AG04449 (cell line): ENCODE measurements at regions not wholly inside any gene's neighbourhood (a gene's known extent, or its start where the extent isn't known, plus 50 kb on each side); places are given as distances from the start of the nearest gene placed in this dataset.

Source experiments
- CTCF ChIA-PET: fragments of 350-600 bp; formaldehyde crosslinking; extraction: SDS; loops from one replicate; lab custom pipeline; 2021; ENCODE audit warnings: antibody characterized with exemption; lab: Yijun Ruan, JAX
- POLR2A ChIA-PET: fragments of 400-600, 350-600 bp; formaldehyde crosslinking; extraction: SDS; loops from one replicate; lab custom pipeline; 2020; ENCODE audit warnings: antibody characterized with exemption, inconsistent platforms; lab: Yijun Ruan, JAX
- DNase-seq: peaks from one replicate; pipeline ENCODE4 v3.0.0-alpha.2; 2010; ENCODE audit warnings: low read depth, low spot score
- H3K4me3 ChIP-seq: 2 replicates; pipeline ENCODE4 v1.5.1; 2011; ENCODE audit warnings: low read depth, mild to moderate bottlenecking, control low read depth, low read length
- TF ChIP-seq, protein P1 (sequence below): IDR thresholded peaks from one replicate; pipeline ENCODE4 v1.5.1; 2011; ENCODE audit warnings: mild to moderate bottlenecking, moderate library complexity, low read length, control low read depth, inconsistent platforms; ENCODE audit not compliant: insufficient read depth; ENCODE audit errors: missing control alignments

DNA sequence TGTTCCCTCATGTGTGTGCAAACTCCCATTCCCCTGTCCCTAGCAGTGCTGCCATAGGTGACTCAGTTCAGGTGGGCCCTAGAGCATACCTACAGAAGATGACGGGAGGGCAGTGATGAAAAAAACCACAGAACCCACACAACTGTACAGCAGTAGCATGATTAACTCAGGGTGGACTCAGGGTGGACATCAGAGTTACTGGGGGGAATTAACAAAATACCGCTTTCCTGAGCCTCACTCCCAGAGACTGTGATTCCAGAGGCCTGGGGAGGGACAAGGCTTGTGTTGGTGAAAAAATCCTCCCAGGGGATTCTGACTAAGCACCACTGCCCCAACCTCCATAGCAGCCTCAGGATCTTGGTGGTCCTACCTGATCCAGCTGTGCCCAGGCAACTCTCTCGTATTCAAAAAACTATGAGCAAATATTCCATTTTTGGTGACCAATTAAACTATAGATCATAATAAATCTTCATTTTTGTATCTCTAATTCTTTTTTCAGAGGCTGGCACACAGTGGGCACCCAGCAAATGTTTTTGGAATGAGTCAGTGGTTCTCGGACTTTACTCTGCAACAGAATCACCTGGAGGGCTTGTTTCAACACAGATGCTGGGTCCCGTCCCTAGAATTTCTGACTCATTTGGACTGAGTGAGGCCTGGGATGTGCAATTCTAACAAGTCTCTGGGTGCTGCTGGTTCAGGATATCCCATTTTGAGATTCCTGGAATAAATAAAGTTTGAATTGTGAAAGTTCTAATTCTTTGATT, 84.1 kb upstream of the NABP1 start:
- H3K4me3 ChIP-seq = no peak overlapping the region
- ChIA-PET POLR2A (no interaction called here), CTCF (no interaction called here)
- no peak for DNase-seq
- TF ChIP-seq, protein P1, sequence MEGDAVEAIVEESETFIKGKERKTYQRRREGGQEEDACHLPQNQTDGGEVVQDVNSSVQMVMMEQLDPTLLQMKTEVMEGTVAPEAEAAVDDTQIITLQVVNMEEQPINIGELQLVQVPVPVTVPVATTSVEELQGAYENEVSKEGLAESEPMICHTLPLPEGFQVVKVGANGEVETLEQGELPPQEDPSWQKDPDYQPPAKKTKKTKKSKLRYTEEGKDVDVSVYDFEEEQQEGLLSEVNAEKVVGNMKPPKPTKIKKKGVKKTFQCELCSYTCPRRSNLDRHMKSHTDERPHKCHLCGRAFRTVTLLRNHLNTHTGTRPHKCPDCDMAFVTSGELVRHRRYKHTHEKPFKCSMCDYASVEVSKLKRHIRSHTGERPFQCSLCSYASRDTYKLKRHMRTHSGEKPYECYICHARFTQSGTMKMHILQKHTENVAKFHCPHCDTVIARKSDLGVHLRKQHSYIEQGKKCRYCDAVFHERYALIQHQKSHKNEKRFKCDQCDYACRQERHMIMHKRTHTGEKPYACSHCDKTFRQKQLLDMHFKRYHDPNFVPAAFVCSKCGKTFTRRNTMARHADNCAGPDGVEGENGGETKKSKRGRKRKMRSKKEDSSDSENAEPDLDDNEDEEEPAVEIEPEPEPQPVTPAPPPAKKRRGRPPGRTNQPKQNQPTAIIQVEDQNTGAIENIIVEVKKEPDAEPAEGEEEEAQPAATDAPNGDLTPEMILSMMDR = no peak

DNA sequence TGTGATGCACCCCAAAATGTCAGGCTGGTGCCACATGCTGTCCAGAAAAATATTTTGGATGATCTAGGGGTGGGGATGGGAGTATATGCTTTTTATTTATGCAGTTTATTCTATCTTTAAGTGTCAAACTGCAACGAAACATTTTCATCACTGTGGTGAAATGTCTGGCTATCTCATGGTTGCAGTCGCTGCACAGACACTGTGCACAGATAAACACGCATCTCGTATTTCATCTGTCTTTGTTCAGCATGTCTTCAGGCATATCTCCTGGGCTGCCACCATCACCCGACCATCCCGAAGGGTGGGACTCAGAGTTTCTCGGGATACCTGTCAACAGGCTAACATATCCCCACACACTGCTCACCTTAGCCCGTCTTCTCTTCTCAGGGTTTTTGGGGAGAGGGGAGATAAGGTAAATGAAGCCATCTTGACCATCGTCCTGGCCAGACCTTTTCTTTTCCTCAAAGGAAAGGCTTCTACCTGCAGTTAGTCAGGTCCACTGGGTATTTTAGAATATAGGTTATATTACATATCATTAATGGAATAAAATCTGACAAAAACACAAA, 80.7 kb upstream of the NABP1 start:
- no peak overlapping the region for H3K4me3 ChIP-seq
- ChIA-PET CTCF (no interaction called here), POLR2A (no interaction called here)
- DNase-seq = no peak
- TF ChIP-seq, protein P1 = no peak

DNA sequence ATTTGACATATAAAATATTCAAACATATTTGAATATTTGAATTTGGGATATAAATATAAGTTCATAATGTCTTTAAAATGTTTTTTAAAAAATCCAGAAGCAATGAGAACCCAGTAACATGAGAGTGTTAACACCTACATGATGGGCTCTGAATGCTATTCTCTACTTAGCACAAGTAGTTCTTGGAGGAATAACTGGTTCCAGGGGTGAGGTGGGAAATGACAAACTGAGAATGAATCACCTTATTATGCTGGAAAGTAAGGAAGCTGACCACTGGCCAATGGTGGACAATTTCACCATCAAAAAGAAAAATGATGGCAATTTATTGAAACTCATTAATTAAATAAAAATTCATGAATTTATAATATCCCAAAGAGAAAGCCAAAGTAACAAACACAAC, 79.6 kb upstream of the NABP1 start:
- ChIA-PET POLR2A (no interaction called here), CTCF (no interaction called here)
- TF ChIP-seq, protein P1 = no peak
- no peak for DNase-seq
- H3K4me3 ChIP-seq = no peak overlapping the region

DNA sequence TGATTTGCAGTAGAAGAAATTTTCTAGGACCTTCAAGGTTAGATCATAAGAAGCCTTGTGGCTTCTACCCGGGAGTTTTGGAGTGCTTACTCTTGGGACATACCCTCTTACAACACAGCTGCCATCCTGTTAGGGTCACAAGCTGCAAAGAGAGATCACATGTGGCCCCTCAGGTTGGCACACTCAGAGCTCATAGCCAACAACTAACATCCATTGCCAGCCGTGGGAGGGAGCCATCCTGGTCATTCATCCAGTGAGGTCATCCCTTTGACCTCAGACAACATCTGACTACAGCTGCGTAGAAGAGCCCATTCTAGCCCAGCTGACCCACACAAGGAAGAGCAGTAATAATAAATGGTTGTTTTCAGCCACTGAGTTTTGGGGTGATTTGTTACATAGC, 76.9 kb upstream of the NABP1 start:
- ChIA-PET CTCF (interaction anchor here (1.8 kb wide), 1 partner anchor 35 kb away, joined by 7 read pairs; no protein-coding TSS in a partner anchor), POLR2A (interaction anchor here (0.6 kb wide), 1 partner anchor 79 kb away, joined by 3 read pairs; no protein-coding TSS in a partner anchor)
- TF ChIP-seq, protein P1 = no peak
- no peak for DNase-seq
- H3K4me3 ChIP-seq = no peak overlapping the region

DNA sequence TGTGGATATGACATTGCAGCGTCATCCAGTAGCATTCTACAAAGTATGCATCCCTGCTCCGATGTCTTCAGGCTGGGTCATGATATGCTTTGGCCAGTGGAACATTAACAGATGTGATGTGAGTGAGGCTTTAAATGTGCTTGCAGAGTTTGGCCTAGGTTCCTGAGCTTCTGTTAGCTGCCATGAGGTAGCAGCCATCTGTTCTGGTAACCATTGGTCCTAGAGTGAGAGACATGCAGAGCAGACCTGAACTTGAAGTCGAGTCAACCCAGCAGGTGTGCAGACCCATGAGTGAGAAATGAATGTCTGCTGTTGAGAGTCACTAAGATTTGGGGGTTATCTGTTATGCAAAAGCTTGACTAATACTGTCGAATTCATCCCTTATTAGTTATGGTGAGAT, 73.8 kb upstream of the NABP1 start:
- no peak overlapping the region for H3K4me3 ChIP-seq
- ChIA-PET CTCF (no interaction called here), POLR2A (no interaction called here)
- DNase-seq = no peak
- TF ChIP-seq, protein P1 = no peak

DNA sequence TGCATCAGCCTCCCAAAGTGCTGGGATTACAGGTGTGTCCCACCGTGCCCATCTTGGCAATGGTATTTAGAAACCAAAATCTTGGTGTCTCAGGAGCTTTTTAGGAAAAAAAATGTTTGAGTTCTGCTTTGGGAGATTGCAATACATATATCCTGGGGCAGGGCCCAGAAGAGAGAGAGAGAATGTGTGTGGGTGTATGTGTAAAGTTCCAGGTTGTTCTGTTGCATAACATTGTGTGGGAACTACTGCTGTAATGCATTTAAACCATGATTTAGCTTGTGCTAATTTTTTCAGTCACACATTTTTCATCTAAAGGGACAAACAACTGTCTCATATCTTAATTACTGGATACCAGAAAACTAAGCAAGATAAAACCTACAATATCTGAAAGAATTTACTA, 70.8 kb upstream of the NABP1 start:
- no peak for DNase-seq
- TF ChIP-seq, protein P1 = no peak
- CTCF ChIA-PET = interaction anchor here (0.8 kb wide), 1 partner anchor 84 kb away, joined by 3 read pairs; no protein-coding TSS in a partner anchor
- POLR2A ChIA-PET = no interaction called here
- no peak overlapping the region for H3K4me3 ChIP-seq
